EL (cell line): ENCODE measurements at regions not wholly inside any gene's neighbourhood (a gene's known extent, or its start where the extent isn't known, plus 50 kb on each side); places are given as distances from the start of the nearest gene placed in this dataset.

Experiments
- DNase-seq: peaks from one replicate; pipeline ENCODE4 v3.0.0-alpha.2; 2016

DNA sequence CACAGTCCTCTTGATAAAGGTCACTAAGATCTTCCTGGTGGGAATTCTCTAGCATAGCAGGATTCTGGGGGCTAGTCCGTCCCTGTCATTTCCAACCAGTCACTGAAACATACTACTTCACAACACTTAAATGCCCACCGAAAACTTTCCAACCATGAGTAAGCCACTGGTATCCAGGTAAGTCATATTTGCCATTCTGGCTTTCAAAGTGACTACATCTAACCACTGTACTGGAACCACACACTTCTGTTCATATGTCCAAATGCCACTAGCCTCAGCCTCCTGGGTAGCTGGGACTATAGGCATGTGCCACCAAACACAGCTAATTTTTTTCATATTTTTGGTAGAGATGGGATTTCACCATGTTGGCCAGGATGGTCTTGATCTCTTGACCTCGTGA lies 64.3 kb upstream of the VANGL1 start:
- no peak for DNase-seq

DNA sequence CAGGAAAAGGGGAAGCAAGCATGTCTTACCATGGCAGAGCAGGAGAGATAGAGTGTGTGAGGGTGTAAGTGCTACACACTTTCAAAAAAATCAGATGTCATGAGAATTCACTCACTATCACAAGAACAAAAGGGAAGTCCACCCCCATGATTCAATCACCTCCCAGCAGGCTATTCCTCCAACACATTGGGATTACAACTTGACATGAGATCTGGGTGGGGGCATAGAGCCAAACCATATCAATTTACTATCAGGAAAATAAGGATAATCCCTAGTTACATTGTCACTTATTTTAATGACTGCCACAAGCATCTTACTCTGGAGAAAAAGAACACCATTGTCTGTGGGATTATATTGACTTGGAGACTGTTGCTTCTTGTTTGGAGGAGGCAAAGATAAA lies 66.1 kb upstream of the VANGL1 start:
- no peak for DNase-seq

DNA sequence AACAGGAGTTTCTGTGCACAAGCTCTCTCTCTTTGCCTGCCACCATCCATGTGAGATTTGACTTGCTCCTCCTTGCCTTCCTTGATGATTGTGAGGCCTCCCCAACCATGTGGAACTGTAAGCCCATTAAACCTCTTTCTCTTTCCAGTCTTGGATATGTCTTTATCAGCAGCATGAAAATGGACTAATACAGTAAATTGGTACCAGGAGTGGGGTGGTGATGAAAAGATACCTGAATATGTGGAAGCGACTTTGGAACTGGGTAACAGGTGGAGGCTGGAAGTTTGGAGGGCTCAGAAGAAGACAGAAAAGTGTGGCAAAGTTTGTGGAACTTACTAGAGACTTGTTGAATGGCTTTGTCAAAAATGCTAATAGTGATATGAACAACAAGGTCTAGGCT lies 69.1 kb upstream of the VANGL1 start:
- DNase-seq: no peak

DNA sequence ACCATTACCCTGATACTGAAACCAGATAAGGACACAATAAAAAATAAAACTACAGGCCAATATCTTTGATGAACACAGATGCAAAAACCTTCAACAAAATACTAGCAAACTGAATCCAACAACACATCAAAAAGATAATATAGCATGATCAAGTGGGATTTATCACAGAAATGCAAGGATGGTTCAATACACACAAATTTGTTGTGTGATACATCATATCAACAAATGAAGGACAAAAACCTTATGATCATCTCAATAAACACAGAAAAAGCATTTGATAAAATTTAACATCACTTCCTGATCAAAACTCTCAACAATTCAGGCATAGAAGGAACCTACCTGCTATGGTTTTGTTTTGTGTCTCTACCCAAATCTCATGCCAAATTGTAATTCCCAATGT lies 74.3 kb upstream of the VANGL1 start:
- DNase-seq: no peak

DNA sequence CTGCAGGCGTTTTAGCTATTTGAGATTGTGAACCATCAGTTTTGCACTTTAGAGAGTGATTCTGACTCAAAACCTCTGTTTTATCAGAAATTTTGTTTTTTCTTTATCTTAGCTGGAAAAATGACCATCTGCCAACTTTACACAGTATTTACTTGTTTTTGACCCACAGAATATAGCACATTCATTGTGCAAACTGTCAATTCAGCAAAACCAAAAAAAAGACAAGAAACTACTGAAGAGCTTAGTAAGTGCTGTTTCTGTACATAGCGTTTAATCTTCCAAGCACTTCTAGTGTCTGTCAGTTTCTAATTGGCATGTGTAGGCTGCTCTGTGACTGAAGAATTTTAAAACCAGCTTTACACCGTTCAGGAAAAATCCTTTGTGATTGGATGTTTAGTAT lies 76.0 kb upstream of the VANGL1 start:
- DNase-seq: no peak

DNA sequence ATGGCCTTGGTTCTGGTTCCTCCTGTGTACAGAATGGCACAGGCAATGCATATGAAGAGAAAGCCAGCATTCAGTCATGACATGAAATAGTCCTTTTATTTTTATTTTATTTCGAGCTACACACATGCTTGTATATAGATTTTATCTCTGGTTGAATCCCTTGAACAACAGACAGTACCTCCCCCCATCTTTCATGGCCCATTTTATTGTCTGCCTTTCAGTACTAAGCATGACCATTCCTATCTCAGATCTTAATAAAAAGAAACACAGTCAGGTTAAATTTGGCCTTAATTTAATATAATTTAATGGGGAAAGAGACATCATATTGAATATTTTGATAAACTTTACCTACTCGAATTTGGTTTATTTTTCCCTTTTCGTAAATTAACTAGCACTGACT lies 76.4 kb upstream of the VANGL1 start:
- no peak for DNase-seq

DNA sequence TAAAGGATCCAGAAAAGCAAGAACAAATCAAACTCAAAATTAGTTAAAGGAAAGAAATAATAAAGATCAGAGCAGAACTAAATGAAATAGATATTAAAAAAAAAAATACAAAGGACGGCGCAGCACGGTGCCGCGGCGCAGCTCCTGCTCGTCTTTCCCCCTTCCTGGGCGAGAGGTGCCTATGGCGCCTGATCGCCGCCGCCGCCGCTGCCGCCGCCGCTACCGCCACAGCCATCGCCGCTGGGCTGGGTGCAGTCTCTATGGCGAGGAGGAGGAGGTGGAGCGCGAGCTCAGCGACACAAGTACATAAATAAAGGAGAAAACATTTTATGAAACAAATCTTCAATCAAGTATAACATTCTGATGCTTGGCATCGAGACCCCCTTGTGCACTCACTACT lies 77.6 kb upstream of the VANGL1 start:
- DNase-seq: peak; percentile 32

DNA sequence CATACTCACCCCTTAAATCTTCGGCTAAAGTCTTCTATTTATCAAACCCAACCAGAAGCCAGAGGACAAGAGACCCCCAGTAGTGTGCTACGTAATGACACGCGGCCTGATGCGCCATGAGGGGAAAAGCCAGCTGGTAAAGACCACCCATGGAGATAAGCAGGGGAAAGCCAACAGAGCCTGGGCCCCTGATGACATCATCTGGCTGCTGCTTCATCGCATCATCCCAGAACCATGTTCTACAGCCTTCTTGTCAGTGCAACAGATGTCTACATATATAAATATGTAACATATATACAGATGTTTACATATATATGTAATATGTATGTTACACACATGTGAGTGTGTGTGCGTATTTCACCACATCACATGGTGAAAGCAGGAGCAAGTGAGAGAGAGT lies 81.7 kb upstream of the VANGL1 start:
- DNase-seq: no peak

DNA sequence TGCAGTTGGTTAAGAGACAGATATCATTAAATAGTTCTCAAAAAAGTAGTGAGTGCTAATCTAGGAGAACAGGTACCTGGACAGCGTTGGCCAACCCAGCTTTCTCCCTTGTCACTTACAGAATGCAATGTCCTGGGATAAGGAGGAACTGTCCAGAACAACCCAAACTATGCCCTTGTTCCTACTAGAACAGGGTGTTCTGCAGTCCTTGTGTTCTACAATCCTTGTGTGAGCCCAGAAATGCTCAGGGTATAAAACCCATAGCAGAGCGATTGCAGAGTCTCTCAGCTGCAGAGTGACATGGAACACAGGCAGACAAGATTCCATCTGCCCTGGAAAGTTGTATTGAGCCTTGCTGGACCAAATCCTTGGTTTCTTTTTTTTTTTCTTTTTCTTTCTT lies 83.5 kb upstream of the VANGL1 start:
- no peak for DNase-seq

DNA sequence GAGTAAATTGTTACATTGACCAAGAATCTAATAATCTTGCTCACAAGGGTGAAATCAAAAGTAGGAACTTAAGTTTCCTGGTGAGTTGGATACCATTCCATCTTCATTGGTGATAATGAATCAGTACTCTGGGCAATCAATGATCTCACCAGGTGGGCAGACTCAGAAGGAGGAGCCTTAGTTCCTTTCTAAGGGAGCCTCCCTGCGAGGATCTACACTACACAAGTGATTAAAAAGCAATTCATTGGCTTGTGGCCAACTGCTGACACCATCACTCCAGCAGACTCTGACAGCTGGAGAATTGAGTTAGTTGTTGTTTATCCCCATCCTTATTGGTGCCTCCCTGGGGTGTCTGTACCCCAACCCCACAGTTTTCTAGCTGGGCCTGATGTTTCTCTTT lies 84.1 kb upstream of the VANGL1 start:
- DNase-seq: no peak

DNA sequence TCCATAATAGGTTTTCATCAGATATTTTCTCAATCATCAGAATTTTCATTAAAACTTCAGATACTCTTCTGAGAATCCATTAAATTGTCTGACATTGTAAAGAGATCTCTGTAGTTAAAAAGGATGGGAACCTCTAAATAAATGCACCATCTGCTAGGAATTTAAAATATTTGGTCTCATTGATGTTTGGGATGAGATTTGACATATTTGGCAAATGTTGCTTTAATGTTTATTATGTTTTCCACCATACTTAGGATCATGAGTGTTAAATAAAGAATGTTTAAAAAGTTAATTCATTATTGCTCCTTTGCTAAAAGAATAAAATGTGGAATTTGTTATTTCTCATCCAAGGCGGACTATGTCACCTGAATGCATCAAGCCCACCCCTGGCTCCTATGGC lies 85.5 kb upstream of the VANGL1 start:
- peak; percentile 40 for DNase-seq

DNA sequence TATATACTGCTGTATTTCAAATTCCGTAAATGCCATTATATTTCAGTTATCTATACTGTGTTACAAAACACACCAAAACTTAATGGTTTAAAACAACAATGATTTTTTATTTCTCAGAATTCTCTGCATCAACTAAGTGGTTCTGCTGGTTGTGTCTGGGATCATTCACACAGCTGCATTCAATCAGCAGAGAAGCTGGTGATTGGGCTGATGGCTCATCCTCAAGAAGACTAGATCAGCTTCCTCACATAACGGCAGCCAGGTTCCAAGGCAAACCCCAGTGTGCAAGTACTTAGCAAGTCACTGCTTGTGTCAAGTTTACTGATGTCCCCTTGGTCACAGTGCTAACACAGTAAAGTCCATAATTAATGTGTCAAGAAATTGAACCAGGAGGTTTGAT lies 86.3 kb upstream of the VANGL1 start:
- peak; percentile 57 for DNase-seq

DNA sequence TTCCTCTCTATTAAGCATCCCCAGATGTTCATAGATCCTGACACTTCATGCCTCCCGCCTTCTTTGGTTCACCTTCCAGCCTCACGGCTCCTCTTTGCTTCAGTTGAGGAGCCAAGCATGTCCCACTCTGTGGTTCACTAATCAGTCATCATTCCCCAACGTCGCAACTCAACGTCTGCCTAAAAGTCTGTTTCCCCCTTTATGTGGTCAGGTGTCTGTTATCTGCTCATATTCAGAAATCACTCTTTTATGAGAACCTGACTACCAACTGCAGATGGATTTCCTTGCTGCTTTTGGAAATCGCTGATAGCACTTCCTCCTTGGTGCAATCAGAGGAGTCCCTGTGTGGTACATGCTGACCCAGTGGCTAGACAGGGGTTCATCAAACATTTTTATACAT lies 94.1 kb upstream of the VANGL1 start:
- no peak for DNase-seq

DNA sequence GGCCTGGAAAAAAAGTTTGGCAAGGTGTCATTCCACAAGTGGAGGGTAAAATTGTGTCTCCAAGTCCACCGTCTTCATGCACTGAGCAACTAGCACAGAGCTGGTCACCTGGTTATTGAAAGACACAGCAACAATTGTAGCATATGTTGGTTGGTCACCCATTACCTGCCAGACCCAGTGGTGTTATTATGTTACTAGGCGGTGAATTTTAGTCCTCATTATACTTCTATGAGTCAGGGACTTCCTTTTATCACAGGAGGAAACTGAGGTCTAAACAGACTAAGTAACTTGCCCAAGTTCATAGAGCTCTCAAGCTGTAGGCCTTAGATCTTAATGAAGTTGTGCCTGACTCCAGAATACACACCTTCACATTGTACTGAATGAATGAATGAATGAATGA lies 94.9 kb upstream of the VANGL1 start:
- no peak for DNase-seq

DNA sequence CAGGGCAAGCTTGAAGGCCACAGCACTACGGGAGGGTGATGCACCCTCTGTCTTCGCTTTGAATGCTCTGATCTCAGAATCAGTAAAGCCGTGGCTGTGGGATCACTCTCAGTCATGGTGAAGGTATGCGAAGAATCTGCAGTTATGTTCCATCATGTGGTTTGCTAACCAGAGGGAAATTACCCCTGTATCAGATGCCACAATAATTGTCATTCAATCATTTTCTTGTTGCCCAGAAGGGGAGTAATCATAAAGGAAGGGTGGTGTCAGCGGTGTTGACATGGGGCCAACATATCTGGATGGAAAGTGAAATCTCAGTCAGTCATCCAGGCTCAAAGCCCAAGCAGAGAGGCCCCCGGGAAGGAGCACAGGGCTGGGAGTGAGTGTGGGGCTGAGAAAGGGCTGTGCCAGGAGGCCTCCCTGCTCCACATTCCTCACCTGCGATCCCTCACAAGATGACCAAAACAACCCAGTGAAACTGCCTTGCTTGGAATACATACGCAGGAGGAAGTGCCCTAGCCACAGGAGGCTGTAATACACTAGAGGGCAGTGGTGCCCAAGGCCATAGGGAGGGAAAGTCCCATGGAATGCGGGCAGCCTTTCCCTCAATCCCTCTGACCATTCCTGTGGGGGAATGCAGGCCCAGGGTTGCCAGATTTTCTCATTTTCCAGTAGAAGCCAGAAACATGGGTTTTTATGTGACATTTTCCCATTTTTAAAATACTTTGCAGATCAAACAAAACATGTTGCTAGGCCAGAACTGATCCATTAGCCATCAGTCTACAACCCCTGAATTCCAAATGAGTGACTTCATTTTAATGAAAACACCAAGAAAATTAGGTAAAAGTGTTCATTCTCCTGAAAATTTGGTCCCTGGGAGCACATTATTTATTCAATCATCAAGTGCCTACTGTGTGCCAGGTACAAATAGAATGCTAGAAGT lies 95.7 kb upstream of the VANGL1 start:
- peak; percentile 98 for DNase-seq

DNA sequence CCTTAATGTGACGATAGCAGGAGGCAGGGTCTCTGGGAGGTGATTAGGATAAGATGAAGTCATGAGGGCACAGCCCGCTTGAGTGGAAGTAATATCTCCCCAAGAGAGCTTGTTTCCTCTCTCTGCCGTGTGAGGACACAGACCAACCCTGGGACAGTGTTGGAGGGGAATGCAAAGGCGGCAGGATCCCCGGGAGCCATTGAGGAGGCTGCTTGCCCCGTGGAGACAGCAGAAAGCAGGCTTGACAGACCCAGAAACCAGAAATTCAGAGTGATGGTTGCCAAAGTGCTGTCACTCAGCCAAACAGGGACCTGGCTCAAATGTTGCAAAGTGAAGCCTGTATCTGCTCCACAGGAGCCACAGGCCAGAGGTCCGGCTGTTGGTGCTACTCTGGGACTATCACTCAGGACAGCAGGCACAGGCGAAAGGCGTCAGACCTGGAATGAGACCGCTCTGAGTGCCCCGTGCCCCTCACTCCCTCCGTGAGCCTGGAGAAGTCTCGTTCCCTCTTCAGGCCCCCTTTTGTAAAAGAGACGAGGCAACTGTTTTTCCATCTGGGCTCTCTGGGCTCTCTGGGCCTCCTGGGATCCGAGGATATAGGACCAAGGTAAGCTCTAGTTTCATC lies 96.6 kb upstream of the VANGL1 start:
- peak; percentile 18 for DNase-seq

DNA sequence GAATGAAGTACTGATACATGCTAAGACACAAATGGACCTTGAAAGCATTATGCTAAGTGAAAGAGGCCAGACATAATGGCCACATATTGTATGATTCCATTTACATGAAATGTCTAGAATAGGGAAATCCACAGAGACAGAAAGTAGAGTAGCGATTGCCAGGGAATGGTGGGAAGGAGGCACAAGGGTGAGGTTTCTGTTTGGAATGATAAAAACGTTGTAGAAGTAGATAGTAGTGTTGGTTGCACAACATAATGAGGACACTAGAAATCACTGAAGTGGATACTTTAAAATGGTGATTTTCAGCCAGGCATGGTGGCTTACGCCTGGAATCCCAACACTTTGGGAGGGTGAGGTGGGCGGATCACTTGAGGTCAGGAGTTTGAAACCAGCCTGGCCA lies 97.6 kb upstream of the VANGL1 start:
- DNase-seq: no peak

DNA sequence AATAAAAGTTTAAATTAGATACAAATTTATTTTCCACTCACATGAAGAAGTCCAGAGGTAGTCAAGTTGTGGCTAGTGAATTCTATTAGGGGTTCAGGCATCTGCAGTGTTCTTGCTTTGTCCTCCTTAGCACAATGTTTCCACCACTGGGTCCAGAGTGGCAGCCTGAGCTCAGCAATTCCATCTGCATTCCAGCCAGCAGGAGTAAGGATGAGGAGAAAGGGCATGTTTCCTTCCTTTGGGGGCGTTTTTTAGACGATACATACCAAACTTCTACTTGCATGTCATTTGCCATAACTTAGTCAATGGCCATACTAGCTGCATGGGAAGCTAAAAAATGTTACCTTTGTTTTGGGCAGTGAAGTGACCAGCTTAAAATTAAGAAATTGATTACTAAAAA lies 98.5 kb upstream of the VANGL1 start:
- peak; percentile 25 for DNase-seq

DNA sequence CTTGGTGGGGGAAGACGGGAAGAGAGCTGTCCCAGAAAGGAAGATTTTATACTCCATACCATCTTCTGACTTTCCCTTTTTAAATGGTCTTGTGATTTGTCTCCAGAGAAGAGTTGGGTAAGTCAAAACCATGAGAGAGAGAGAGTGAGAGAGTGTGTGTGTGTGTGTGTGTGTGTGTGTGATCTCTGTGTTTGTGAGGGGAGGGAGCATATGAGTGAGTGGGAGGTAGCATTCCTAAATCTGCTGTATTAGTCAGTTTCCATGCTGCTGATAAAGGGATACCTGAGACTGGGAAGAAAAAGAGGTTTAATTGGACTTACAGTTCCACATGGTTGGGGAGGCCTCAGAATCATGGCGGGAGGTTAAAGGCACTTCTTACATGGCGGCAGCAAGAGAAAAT lies 102.0 kb upstream of the VANGL1 start:
- no peak for DNase-seq

DNA sequence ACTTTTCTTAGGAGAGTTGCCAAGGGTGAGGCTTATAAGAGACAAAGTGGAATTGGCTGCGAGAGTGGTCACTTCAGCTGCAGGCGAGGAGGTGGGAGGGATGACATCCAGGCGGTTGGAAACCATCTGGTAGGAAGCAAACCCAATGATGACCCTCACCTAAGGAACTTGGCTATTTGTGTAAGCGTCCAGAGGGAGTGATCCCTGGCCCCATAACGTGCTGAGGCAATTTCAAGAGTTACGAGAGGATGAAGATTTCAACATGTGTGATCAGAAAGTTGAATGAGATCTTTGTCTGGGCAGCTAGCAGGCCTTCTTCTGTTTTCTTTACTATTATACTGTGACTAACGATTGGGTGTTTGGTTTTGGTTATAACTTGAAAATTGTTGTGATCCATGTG lies 102.7 kb upstream of the VANGL1 start:
- no peak for DNase-seq

DNA sequence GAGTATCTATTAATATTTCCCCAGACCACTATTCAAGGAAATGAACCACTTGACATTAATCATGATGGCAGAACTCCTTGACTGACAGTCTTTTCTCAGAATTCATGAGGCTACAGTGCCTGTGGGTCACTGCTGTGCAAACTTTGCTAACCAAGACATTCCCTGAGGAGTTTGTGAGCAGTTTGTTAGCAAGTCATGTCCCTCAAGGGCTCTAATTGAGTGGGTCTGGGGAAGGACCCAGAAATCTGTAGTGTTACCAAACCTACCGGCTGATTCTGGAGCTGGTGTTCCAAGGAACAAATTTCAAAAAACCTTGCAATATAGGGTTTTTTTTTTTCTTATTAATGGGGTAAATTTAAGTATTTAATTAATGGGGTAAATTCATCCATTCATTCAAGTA lies 103.2 kb upstream of the VANGL1 start:
- DNase-seq: no peak

DNA sequence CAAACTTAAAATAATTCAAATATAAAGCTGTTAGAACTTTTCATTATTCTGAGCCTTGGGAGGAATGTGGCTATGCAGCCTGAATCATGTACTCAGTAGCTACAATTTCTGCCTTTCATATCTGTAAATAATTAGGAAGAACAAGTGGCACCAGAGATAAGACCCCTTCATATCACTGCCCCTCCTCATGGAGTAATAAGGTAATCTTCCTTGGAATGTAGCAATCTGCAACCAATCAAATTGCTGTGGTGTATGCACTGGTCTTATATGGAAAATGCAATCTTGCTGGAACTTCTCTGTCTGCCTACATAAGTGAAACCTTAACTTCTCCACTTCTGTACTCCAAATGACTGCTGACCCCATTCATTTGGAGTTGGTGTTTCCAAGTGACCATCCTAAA lies 104.4 kb upstream of the VANGL1 start:
- DNase-seq: no peak

DNA sequence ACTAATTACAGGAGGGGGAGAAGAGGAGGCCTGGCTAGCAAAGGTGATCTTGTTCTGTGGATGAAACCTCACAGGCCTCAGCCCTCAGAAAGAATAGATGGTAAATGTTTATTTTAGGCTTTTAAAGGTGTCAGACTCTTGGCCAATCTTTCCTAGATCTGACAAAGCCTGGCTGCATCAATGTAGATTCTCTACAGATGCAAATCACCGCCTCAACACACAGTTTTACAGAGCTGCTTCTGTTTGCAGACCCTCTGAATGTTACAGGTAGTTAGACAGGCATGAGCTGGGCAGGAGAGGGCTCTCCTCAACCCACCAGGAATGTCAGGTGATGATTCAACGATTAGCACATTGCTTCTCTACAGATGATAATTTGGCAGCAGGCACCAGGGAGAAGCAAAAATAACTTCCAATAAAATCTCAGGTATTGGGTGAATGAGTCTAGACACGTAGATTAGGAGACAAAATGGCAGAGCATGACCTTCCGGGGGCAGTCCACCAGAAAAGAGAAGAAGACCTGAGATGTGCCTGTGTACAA lies 105.4 kb upstream of the VANGL1 start:
- DNase-seq: no peak

DNA sequence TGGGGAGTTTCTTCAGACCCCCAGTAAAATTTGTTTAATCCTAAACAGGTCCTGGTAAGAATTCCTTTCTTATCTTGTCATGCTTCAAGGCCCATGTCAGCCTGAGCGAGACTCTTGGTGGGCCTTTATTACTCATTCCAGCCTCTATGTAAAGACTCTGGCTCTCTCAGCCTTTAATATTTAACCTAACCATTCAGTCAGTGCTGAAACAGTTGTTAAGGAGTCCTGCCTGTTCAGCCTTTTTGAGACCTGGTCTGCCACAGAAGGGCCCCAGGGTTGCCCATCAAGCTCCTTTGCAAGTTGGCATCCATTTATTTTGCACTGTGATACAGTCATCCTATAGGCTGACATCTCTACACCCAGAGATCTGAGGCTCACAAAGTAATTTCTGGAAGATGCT lies 107.7 kb upstream of the VANGL1 start:
- no peak for DNase-seq
